ENCODE measurements at regions not wholly inside any gene's neighbourhood (a gene's known extent, or its start where the extent isn't known, plus 50 kb on each side); places are given as distances from the start of the nearest gene placed in this dataset.

DNA sequence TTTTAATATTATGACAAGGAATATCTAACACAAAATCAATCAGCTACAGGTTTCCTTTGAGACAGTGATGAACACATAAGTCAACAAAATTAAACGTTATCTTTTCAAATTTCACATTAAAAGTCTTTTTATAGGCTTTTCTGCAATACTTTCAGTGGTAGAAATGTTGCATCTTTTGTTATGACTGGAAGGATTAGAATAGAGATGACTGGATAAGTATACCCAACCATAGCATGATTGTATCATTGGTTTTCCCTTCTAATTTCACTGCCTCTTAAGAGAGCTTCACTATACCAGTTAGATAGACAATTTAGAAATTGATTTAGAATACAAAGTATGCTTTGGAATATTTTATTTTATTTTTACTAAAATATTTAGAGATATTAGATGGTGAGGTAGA, 273.9 kb downstream of the PHF14 start:
- intact Hi-C loops (cut with DNase I), result no loop called here
- WGBS, 4 donors, result 51 to 66% (median 57%) methylated on average over 1 of the region's 1 CpG

GRCh38 chr7:11251436-11251835, 277.8 kb downstream of the PHF14 start:
- 40 to 69% (median 62%) methylated on average over 2 of the region's 2 CpGs for WGBS, 4 donors
- no peak for TF ChIP-seq CTCF (IDR thresholded peaks at IDR 0.05)
- TF ChIP-seq POLR2A (IDR thresholded peaks at IDR 0.05), result no peak
- intact Hi-C loops (cut with DNase I), result no loop called here

More for the DNA sequence above, 273.9 kb downstream of the PHF14 start:
- DNase-seq, result no peak
- Histone ChIP-seq H3K4me1 (replicated peaks in 1 of 2) (no peaks in the 10 kb centered on the region), H3K27ac (no peak overlapping the region), H3K9me3 (replicated peaks in 1 of 3) (no peaks in the 10 kb centered on the region), H3K27me3 (no peaks in the 10 kb centered on the region), H3K36me3 (replicated peaks in 1 of 2) (no peaks in the 10 kb centered on the region), H3K4me3 (no peak overlapping the region)
- TF ChIP-seq POLR2A (IDR thresholded peaks at IDR 0.05) (no peak), CTCF (IDR thresholded peaks at IDR 0.05) (no peak)

DNA sequence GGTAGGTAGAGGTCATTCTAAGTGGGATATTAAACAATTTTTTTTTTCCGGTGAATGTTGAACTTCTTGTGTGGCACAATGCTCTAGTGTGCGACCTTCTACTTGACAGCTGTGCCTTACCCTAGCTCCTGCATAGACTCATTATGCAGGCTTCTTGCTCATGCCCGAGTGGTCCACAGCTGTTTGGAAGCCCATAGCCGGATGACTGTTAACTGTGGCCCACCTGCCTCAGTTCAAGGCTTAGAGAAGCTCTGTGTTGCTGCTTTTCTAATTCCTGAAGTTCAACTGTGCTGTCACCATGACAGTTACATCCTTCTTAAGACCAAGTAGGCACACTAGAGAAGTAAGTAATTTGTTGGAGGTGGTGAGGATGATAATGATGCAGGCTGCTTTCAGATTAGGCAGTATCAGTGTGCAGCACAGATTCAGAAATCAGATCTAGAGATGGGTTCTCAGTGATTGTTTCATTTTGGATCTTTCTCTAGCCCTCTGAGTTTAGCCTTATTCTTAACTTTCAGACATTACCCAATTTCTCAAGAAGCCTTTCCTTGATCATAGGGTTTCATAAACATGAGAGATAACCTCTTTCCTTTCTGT, 278.4 kb downstream of the PHF14 start:
- DNase-seq, result no peak
- no peak overlapping the region for H3K27ac ChIP-seq

More at GRCh38 chr7:11251436-11251835, 277.8 kb downstream of the PHF14 start:
- no peak for DNase-seq
- Histone ChIP-seq H3K27me3 (no peaks in the 10 kb centered on the region), H3K27ac (no peak overlapping the region), H3K4me1 (replicated peaks in 1 of 2) (no peaks in the 10 kb centered on the region), H3K9me3 (replicated peaks in 1 of 3) (no peaks in the 10 kb centered on the region), H3K4me3 (no peak overlapping the region), H3K36me3 (replicated peaks in 1 of 2) (no peaks in the 10 kb centered on the region)

DNA sequence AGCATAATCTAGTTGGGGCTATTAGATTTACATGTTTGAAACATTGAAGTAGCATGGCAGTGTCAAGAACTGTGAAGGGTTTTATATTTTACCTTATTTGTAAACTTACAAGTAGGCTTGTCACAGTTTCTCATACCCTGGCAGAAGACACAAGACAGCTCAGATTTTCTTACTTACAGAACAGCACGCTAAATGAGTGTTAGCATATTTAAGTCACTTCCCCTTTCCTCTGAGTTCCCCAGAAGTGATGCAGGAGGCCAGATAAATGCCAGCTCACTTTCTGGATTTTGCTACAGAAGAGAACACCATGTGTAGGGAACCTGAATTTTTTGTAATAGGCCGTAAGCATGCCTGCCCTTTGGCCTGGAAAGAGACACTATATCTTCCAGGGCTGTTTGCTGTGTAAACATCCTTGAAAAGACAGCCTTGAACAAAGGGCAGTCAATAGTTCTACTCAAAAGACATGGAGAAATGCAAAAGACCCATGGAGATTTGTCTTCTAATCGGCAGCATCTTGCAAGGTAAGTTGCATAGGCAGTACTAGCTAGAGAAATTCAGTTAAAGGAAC, 279.1 kb downstream of the PHF14 start:
- no peak for DNase-seq
- Histone ChIP-seq H3K4me1 (replicated peaks in 1 of 2) (peaks cover 0 to 2% of the 10 kb centered on the region in 2 donors), H3K36me3 (replicated peaks in 1 of 2) (no peaks in the 10 kb centered on the region), H3K27me3 (no peaks in the 10 kb centered on the region), H3K4me3 (no peak overlapping the region), H3K27ac (no peak overlapping the region), H3K9me3 (replicated peaks in 1 of 3) (no peaks in the 10 kb centered on the region)
- 61 to 76% (median 74%) methylated on average over 3 of the region's 3 CpGs for whole genome bisulfite sequencing, 4 donors
- intact Hi-C loops (cut with DNase I), result no loop called here
- TF ChIP-seq POLR2A (IDR thresholded peaks at IDR 0.05) (no peak), CTCF (IDR thresholded peaks at IDR 0.05) (no peak)

More for the DNA sequence above, 278.4 kb downstream of the PHF14 start:
- Histone ChIP-seq H3K4me3 (no peak overlapping the region), H3K9me3 (replicated peaks in 1 of 3) (no peaks in the 10 kb centered on the region), H3K4me1 (replicated peaks in 1 of 2) (no peaks in the 10 kb centered on the region), H3K27me3 (no peaks in the 10 kb centered on the region), H3K36me3 (replicated peaks in 1 of 2) (no peaks in the 10 kb centered on the region)
- intact Hi-C loops (cut with DNase I), result no loop called here
- TF ChIP-seq CTCF (IDR thresholded peaks at IDR 0.05) (no peak), POLR2A (IDR thresholded peaks at IDR 0.05) (no peak)
- WGBS, 4 donors, result 78 to 94% (median 87%) methylated on average over 4 of the region's 4 CpGs
